ENCODE measurements at regions not wholly inside any gene's neighbourhood (a gene's known extent, or its start where the extent isn't known, plus 50 kb on each side); places are given as distances from the start of the nearest gene placed in this dataset.

- DNase-seq, result no peak
- peaks cover 30% of the 10 kb centered on the region for H3K27me3 Mint-ChIP-seq
- no peaks in the 10 kb centered on the region for H3K4me1 Mint-ChIP-seq
- no peaks in the 10 kb centered on the region for H3K9me3 Mint-ChIP-seq
- CTCF ChIA-PET, result interaction anchor here (0.7 kb wide), 1 partner anchor 271 kb away, joined by 3 read pairs; no protein-coding TSS in a partner anchor
- H3K36me3 Mint-ChIP-seq, result no peaks in the 10 kb centered on the region
- H3K27ac Mint-ChIP-seq, result no peak overlapping the region
- H3K4me3 Mint-ChIP-seq, result no peak overlapping the region
These were observed 86.5 kb upstream of the SEC11C start for GRCh38 chr18:59052965-59053820.

GRCh38 chr18:59054496-59055287 is 85.0 kb upstream of the SEC11C start:
- H3K36me3 Mint-ChIP-seq, result no peaks in the 10 kb centered on the region
- no peaks in the 10 kb centered on the region for H3K4me1 Mint-ChIP-seq
- CTCF ChIA-PET, result interaction anchor here (1.0 kb wide), 1 partner anchor 16 kb away, joined by 3 read pairs; no protein-coding TSS in a partner anchor
- H3K9me3 Mint-ChIP-seq, result no peaks in the 10 kb centered on the region
- H3K27ac Mint-ChIP-seq, result no peak overlapping the region
- no peak overlapping the region for H3K4me3 Mint-ChIP-seq
- DNase-seq, result no peak
- H3K27me3 Mint-ChIP-seq, result peaks cover 22% of the 10 kb centered on the region

GRCh38 chr18:59055345-59056032 is 84.2 kb upstream of the SEC11C start:
- peaks cover 16% of the 10 kb centered on the region for H3K27me3 Mint-ChIP-seq
- DNase-seq, result no peak
- CTCF ChIA-PET, result interaction anchor here (0.6 to 1.0 kb wide), 2 partner anchors 15 to 206 kb away, joined by 3 to 4 read pairs; no protein-coding TSS in a partner anchor
- no peak overlapping the region for H3K4me3 Mint-ChIP-seq
- H3K9me3 Mint-ChIP-seq, result no peaks in the 10 kb centered on the region
- no peaks in the 10 kb centered on the region for H3K4me1 Mint-ChIP-seq
- H3K36me3 Mint-ChIP-seq, result no peaks in the 10 kb centered on the region
- no peak overlapping the region for H3K27ac Mint-ChIP-seq

- Mint-ChIP-seq H3K27me3 (peaks cover 19% of the 10 kb centered on the region), H3K4me1 (no peaks in the 10 kb centered on the region), H3K9me3 (no peaks in the 10 kb centered on the region), H3K36me3 (no peaks in the 10 kb centered on the region), H3K27ac (no peak overlapping the region), H3K4me3 (no peak overlapping the region)
- CTCF ChIA-PET, result interaction anchor here (0.8 to 3.1 kb wide), 6 partner anchors 14 to 288 kb away, joined by 3 to 31 read pairs (median 4); no protein-coding TSS in a partner anchor
- peak; percentile 78 for DNase-seq
These were observed 82.8 kb upstream of the SEC11C start for GRCh38 chr18:59056706-59057492.

GRCh38 chr18:59057493-59057795 is 82.2 kb upstream of the SEC11C start:
- Mint-ChIP-seq H3K4me3 (no peak overlapping the region), H3K4me1 (no peaks in the 10 kb centered on the region), H3K27me3 (peaks cover 20% of the 10 kb centered on the region), H3K27ac (no peak overlapping the region), H3K9me3 (no peaks in the 10 kb centered on the region), H3K36me3 (no peaks in the 10 kb centered on the region)
- DNase-seq, result no peak
- CTCF ChIA-PET, result interaction anchor here (0.9 to 3.1 kb wide), 5 partner anchors 15 to 289 kb away, joined by 3 to 31 read pairs (median 6); no protein-coding TSS in a partner anchor

GRCh38 chr18:59057969-59058368 is 81.7 kb upstream of the SEC11C start:
- no peak for DNase-seq
- Mint-ChIP-seq H3K36me3 (no peaks in the 10 kb centered on the region), H3K27ac (no peak overlapping the region), H3K27me3 (peaks cover 18% of the 10 kb centered on the region), H3K4me1 (no peaks in the 10 kb centered on the region), H3K4me3 (no peak overlapping the region), H3K9me3 (no peaks in the 10 kb centered on the region)
- CTCF ChIA-PET, result interaction anchor here (0.9 to 3.1 kb wide), 5 partner anchors 12 to 290 kb away, joined by 3 to 31 read pairs (median 4); no protein-coding TSS in a partner anchor

GRCh38 chr18:59059140-59059539 is 80.5 kb upstream of the SEC11C start:
- no peaks in the 10 kb centered on the region for H3K36me3 Mint-ChIP-seq
- H3K4me1 Mint-ChIP-seq, result peaks cover 2% of the 10 kb centered on the region
- no peak for DNase-seq
- no peak overlapping the region for H3K27ac Mint-ChIP-seq
- CTCF ChIA-PET, result interaction anchor here (1.1 to 4.9 kb wide), 6 partner anchors 12 to 291 kb away, joined by 4 to 31 read pairs (median 12); no protein-coding TSS in a partner anchor
- H3K9me3 Mint-ChIP-seq, result no peaks in the 10 kb centered on the region
- peaks cover 22% of the 10 kb centered on the region for H3K27me3 Mint-ChIP-seq
- no peak overlapping the region for H3K4me3 Mint-ChIP-seq

GRCh38 chr18:59060551-59060950 is 79.1 kb upstream of the SEC11C start:
- H3K27ac Mint-ChIP-seq, result no peak overlapping the region
- peaks cover 2% of the 10 kb centered on the region for H3K4me1 Mint-ChIP-seq
- CTCF ChIA-PET, result interaction anchor here (1.2 to 4.9 kb wide), 5 partner anchors 9 to 292 kb away, joined by 3 to 19 read pairs (median 5); no protein-coding TSS in a partner anchor
- no peak for DNase-seq
- H3K9me3 Mint-ChIP-seq, result no peaks in the 10 kb centered on the region
- no peaks in the 10 kb centered on the region for H3K36me3 Mint-ChIP-seq
- peaks cover 22% of the 10 kb centered on the region for H3K27me3 Mint-ChIP-seq
- H3K4me3 Mint-ChIP-seq, result no peak overlapping the region

GRCh38 chr18:59061914-59062642 is 77.6 kb upstream of the SEC11C start:
- no peak overlapping the region for H3K4me3 Mint-ChIP-seq
- peaks cover 22% of the 10 kb centered on the region for H3K27me3 Mint-ChIP-seq

GRCh38 chr18:59062643-59063006 is 77.1 kb upstream of the SEC11C start:
- Mint-ChIP-seq H3K4me1 (peaks cover 2% of the 10 kb centered on the region), H3K27ac (no peak overlapping the region), H3K9me3 (no peaks in the 10 kb centered on the region), H3K4me3 (no peak overlapping the region), H3K36me3 (no peaks in the 10 kb centered on the region), H3K27me3 (peaks cover 20% of the 10 kb centered on the region)
- CTCF ChIA-PET, result interaction anchor here (4.9 kb wide), 1 partner anchor 294 kb away, joined by 19 read pairs; no protein-coding TSS in a partner anchor
- DNase-seq, result no peak

More at GRCh38 chr18:59061914-59062642, 77.6 kb upstream of the SEC11C start:
- CTCF ChIA-PET, result interaction anchor here (1.1 to 4.9 kb wide), 5 partner anchors 8 to 298 kb away, joined by 3 to 19 read pairs (median 4); no protein-coding TSS in a partner anchor
- DNase-seq, result no peak
- H3K36me3 Mint-ChIP-seq, result no peaks in the 10 kb centered on the region
- peaks cover 2% of the 10 kb centered on the region for H3K4me1 Mint-ChIP-seq
- H3K27ac Mint-ChIP-seq, result no peak overlapping the region
- no peaks in the 10 kb centered on the region for H3K9me3 Mint-ChIP-seq

GRCh38 chr18:59063300-59063906 is 76.3 kb upstream of the SEC11C start:
- no peak overlapping the region for H3K27ac Mint-ChIP-seq
- no peak overlapping the region for H3K4me3 Mint-ChIP-seq
- peaks cover 2% of the 10 kb centered on the region for H3K4me1 Mint-ChIP-seq
- H3K9me3 Mint-ChIP-seq, result no peaks in the 10 kb centered on the region
- H3K36me3 Mint-ChIP-seq, result no peaks in the 10 kb centered on the region
- CTCF ChIA-PET, result interaction anchor here (0.5 to 4.9 kb wide), 2 partner anchors 295 to 533 kb away, joined by 3 to 19 read pairs; no protein-coding TSS in a partner anchor
- H3K27me3 Mint-ChIP-seq, result peaks cover 24% of the 10 kb centered on the region
- no peak for DNase-seq

GRCh38 chr18:59063912-59064311 is 75.8 kb upstream of the SEC11C start:
- Mint-ChIP-seq H3K27ac (no peak overlapping the region), H3K4me3 (no peak overlapping the region)
- CTCF ChIA-PET, result interaction anchor here (0.5 to 4.9 kb wide), 4 partner anchors 20 to 533 kb away, joined by 3 to 19 read pairs (median 4); no protein-coding TSS in a partner anchor

More at GRCh38 chr18:59063912-59064311, 75.8 kb upstream of the SEC11C start:
- Mint-ChIP-seq H3K27me3 (peaks cover 24% of the 10 kb centered on the region), H3K36me3 (no peaks in the 10 kb centered on the region), H3K4me1 (peaks cover 2% of the 10 kb centered on the region), H3K9me3 (no peaks in the 10 kb centered on the region)
- DNase-seq, result no peak

Data from activated naive CD4-positive, alpha-beta T cell treated with anti-CD3 and anti-CD28 coated beads, Interleukin-2, amount 10 ng/mL, durations not matched to agents 7 days and 5 days (primary cell).